ENCODE measurements at regions not wholly inside any gene's neighbourhood (a gene's known extent, or its start where the extent isn't known, plus 50 kb on each side); places are given as distances from the start of the nearest gene placed in this dataset.

DNA sequence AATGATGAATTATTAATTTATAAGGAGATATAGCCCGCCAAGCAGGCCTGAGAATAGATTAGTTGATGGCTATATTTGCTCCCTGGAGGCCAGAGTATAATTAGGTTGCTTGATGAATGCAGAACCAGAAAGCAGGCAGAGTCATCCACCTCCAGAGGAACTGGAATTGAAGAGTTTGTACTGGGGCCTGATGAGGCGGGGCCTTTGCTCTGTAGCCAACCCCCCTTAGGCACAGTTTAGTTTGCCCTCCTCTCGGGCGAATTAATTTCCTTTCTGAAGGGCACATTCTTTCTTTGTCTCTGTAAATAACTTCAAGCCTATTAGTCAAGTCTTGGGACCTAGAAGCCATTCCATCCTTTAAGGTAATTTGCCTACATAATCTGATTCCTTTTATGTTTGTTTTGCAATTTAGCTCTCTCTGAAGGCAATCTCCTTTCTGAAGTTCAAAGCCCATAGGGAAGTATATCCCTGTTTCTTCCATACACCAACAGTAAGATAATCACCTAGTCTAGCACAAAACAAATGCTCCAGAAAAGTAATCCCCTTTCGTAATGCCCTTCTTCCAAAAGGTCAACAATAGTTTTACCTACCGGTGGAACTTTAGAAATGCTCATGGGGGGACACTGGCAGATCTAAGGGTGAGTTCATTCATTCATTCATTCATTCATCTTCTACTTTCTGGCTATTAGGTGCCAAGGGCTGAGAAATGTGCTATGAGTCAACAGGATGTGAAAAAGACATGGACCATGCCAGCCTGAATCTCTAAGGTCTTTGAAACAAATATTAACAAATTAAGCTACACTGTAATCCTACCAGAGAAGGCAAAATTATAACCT lies 84.8 kb upstream of the NUDT4 start:
- TF ChIP-seq, protein P1, sequence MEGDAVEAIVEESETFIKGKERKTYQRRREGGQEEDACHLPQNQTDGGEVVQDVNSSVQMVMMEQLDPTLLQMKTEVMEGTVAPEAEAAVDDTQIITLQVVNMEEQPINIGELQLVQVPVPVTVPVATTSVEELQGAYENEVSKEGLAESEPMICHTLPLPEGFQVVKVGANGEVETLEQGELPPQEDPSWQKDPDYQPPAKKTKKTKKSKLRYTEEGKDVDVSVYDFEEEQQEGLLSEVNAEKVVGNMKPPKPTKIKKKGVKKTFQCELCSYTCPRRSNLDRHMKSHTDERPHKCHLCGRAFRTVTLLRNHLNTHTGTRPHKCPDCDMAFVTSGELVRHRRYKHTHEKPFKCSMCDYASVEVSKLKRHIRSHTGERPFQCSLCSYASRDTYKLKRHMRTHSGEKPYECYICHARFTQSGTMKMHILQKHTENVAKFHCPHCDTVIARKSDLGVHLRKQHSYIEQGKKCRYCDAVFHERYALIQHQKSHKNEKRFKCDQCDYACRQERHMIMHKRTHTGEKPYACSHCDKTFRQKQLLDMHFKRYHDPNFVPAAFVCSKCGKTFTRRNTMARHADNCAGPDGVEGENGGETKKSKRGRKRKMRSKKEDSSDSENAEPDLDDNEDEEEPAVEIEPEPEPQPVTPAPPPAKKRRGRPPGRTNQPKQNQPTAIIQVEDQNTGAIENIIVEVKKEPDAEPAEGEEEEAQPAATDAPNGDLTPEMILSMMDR (IDR thresholded peaks at IDR 0.05; ENCODE audit: insufficient read depth, low read length, missing control alignments), result no peak
- ChIA-PET CTCF (no interaction called here), POLR2A (no interaction called here)
- no peak overlapping the region for H3K4me3 ChIP-seq (ENCODE audit: low read depth, low read length)
- no peak for DNase-seq (ENCODE audit: low read depth, low spot score)

DNA sequence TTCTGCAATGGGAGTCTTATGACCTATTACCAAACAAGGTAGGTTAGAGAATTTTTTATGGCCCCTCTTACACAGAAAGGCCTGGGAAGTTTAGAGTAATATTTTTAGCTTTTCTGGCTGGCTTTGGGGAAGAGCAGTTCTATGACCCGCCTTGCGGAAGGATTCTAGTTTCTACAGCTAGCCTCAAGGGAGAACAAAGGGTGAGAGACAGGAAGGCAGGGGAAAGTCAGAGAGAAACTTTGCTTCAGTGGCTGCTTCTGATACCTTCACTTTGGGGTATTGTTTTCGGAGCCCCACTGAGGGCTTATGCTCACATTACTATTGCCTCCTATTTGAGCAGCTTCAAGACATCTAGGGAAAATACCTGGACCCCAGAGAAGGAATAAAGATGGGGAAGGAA lies 80.7 kb upstream of the NUDT4 start:
- POLR2A ChIA-PET, result interaction anchor here (0.7 kb wide), 1 partner anchor 73 kb away, joined by 3 read pairs; no protein-coding TSS in a partner anchor
- CTCF ChIA-PET, result no interaction called here
- TF ChIP-seq, protein P1 (IDR thresholded peaks at IDR 0.05; ENCODE audit: insufficient read depth, low read length, missing control alignments), result no peak
- DNase-seq (ENCODE audit: low read depth, low spot score), result no peak
- H3K4me3 ChIP-seq (ENCODE audit: low read depth, low read length), result no peak overlapping the region

DNA sequence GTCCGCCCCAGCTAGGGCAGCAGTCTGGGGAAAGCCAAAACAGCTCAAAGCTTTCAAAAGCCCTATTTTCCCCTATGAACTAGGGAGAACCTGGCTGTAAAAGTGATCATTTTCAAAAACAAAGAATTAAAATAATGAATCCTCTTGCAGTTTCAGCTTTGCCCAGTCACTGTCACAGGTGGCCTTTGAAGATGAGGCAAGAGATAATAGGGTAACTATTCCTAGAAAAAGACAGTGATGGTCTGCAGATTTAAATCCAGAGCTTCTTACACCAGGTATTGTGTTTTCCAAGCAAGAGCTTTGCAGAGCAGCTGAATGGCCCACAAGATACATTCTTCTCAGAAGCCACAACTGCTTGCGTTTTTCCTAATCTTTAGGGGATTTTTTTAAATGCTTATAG lies 80.2 kb upstream of the NUDT4 start:
- TF ChIP-seq, protein P1 (IDR thresholded peaks at IDR 0.05; ENCODE audit: insufficient read depth, low read length, missing control alignments), result no peak
- ChIA-PET CTCF (no interaction called here), POLR2A (interaction anchor here (0.7 kb wide), 1 partner anchor 73 kb away, joined by 3 read pairs; no protein-coding TSS in a partner anchor)
- H3K4me3 ChIP-seq (ENCODE audit: low read depth, low read length), result no peak overlapping the region
- no peak for DNase-seq (ENCODE audit: low read depth, low spot score)

DNA sequence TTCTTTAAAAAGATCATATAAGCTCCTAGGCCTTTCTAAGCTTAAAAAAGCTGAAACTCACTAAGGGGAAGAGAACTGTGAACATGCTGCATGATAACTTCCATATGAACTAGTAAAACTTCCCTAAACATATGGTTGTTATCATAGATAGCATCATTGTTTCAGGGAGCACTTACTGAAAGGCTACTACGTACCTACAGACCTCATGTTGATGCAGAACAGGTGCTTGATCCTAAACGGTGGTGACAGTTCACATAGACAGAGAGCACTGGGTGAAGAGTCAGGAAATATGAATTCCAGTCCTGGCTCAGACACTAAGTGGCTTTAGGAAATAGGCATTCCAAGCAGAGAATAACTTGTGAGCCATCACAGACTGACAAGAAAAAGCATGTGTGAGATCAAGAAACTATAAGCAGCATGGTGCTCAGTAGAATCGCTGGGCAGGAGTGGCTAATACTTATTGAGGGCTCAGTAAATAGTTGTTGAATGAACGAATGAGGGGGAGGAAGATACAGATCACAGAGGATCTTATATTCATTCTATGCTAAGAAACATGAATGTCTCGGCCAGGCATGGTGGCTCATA lies 78.4 kb upstream of the NUDT4 start:
- H3K4me3 ChIP-seq (ENCODE audit: low read depth, low read length), result no peak overlapping the region
- no peak for DNase-seq (ENCODE audit: low read depth, low spot score)
- ChIA-PET CTCF (no interaction called here), POLR2A (no interaction called here)
- TF ChIP-seq, protein P1 (IDR thresholded peaks at IDR 0.05; ENCODE audit: insufficient read depth, low read length, missing control alignments), result no peak

DNA sequence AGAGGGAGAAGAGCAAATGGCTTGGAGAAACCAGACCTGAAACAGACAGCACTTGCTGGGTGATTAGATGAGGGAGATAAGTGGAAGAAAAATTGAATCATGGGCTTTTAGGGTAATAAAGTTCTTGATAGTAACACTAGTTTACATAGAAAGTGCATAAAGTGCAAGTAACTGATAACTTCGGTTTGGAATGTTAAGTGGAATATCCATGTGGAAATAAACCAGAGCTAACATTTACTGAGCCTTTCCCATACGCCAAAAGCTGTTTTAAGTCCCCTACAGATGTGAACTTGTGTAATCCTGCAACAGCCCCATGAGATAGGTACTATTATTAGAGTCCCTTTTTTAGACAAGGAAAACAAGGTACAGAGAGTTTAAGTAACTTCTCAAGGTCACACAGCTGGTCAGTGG lies 77.1 kb upstream of the NUDT4 start:
- CTCF ChIA-PET, result no interaction called here
- no peak overlapping the region for H3K4me3 ChIP-seq (ENCODE audit: low read depth, low read length)
- TF ChIP-seq, protein P1 (IDR thresholded peaks at IDR 0.05; ENCODE audit: insufficient read depth, low read length, missing control alignments), result no peak
- POLR2A ChIA-PET, result no interaction called here
- DNase-seq (ENCODE audit: low read depth, low spot score), result no peak

Data from AG04449 (cell line).